Progenitor cell of endocrine pancreas (in vitro differentiated cells): ENCODE measurements at regions not wholly inside any gene's neighbourhood (a gene's known extent, or its start where the extent isn't known, plus 50 kb on each side); places are given as distances from the start of the nearest gene placed in this dataset.

Experiments
- DNase-seq: peaks from one replicate; pipeline ENCODE4 v3.0.0; 2021; ENCODE audit warnings: low spot score; ENCODE audit not compliant: unreplicated experiment
- H3K27ac Mint-ChIP-seq: 2 replicates; pipeline ENCODE4 v1.8.0; 2021; ENCODE audit warnings: mild to moderate bottlenecking, moderate library complexity, mixed read lengths
- H3K27me3 Mint-ChIP-seq: 2 replicates; pipeline ENCODE4 v1.8.0; 2021; ENCODE audit warnings: mixed read lengths
- H3K36me3 Mint-ChIP-seq: 2 replicates; pipeline ENCODE4 v1.8.0; 2022; ENCODE audit warnings: mixed read lengths; ENCODE audit not compliant: insufficient read depth
- H3K4me1 Mint-ChIP-seq: 2 replicates; pipeline ENCODE4 v1.8.0; 2021; ENCODE audit warnings: low read depth, mixed read lengths
- H3K4me3 Mint-ChIP-seq: 2 replicates; pipeline ENCODE4 v1.8.0; 2021; ENCODE audit warnings: low read depth, mild to moderate bottlenecking, moderate library complexity, mixed read lengths
- H3K9me3 Mint-ChIP-seq: 2 replicates; pipeline ENCODE4 v1.8.0; 2021; ENCODE audit warnings: low read depth, mixed read lengths
- CTCF ChIP-seq: fragments of 200-600 bp; sonication (generic); IDR thresholded peaks from one replicate; pipeline ENCODE4 v1.5.0; 2021; ENCODE audit warnings: antibody characterized with exemption, mild to moderate bottlenecking; ENCODE audit not compliant: unreplicated experiment

- DNase-seq = no peak
- Mint-ChIP-seq H3K9me3 (no peaks in the 10 kb centered on the region), H3K4me1 (peaks cover 3% of the 10 kb centered on the region), H3K27me3 (no peaks in the 10 kb centered on the region), H3K27ac (no peak overlapping the region), H3K36me3 (no peaks in the 10 kb centered on the region), H3K4me3 (no peak overlapping the region)
- TF ChIP-seq CTCF = no peak
Measured at GRCh38 chr18:43703050-43703449, 425.8 kb upstream of the SYT4 start.

- DNase-seq = no peak
- Mint-ChIP-seq H3K36me3 (no peaks in the 10 kb centered on the region), H3K9me3 (no peaks in the 10 kb centered on the region), H3K27me3 (no peaks in the 10 kb centered on the region), H3K4me3 (no peak overlapping the region), H3K4me1 (peaks cover 3% of the 10 kb centered on the region), H3K27ac (no peak overlapping the region)
- no peak for TF ChIP-seq CTCF
Measured at GRCh38 chr18:43705850-43706249, 428.6 kb upstream of the SYT4 start.

GRCh38 chr18:43710135-43710534 lies 432.8 kb upstream of the SYT4 start:
- Mint-ChIP-seq H3K27me3 (no peaks in the 10 kb centered on the region), H3K9me3 (no peaks in the 10 kb centered on the region)
- no peak for TF ChIP-seq CTCF

GRCh38 chr18:43714343-43715010 lies 437.2 kb upstream of the SYT4 start:
- Mint-ChIP-seq H3K4me1 (no peaks in the 10 kb centered on the region), H3K27me3 (no peaks in the 10 kb centered on the region), H3K36me3 (no peaks in the 10 kb centered on the region), H3K9me3 (no peaks in the 10 kb centered on the region), H3K4me3 (no peak overlapping the region), H3K27ac (no peak overlapping the region)
- no peak for TF ChIP-seq CTCF
- DNase-seq = no peak

More at GRCh38 chr18:43710135-43710534, 432.8 kb upstream of the SYT4 start:
- H3K4me1 Mint-ChIP-seq = peaks cover 3% of the 10 kb centered on the region
- no peak overlapping the region for H3K27ac Mint-ChIP-seq
- DNase-seq = no peak
- no peaks in the 10 kb centered on the region for H3K36me3 Mint-ChIP-seq
- H3K4me3 Mint-ChIP-seq = no peak overlapping the region

- H3K4me1 Mint-ChIP-seq = no peaks in the 10 kb centered on the region
- H3K9me3 Mint-ChIP-seq = peaks cover 24% of the 10 kb centered on the region
- H3K27ac Mint-ChIP-seq = peak overlapping the region; percentile 37
- DNase-seq = no peak
- no peaks in the 10 kb centered on the region for H3K27me3 Mint-ChIP-seq
- TF ChIP-seq CTCF = no peak
- no peak overlapping the region for H3K4me3 Mint-ChIP-seq
- no peaks in the 10 kb centered on the region for H3K36me3 Mint-ChIP-seq
Measured at GRCh38 chr18:43719267-43719795, 442.0 kb upstream of the SYT4 start.
